Astrocyte of the spinal cord (primary cell): ENCODE measurements at regions not wholly inside any gene's neighbourhood (a gene's known extent, or its start where the extent isn't known, plus 50 kb on each side); places are given as distances from the start of the nearest gene placed in this dataset.

Experiments used
- DNase-seq: peaks from one replicate; pipeline ENCODE4 v3.0.0; 2011; ENCODE audit warnings: low read depth, low spot score
- H3K4me3 ChIP-seq: 2 replicates; pipeline ENCODE4 v1.5.1; 2011; ENCODE audit warnings: low read depth, mild to moderate bottlenecking, low read length, moderate library complexity
- CTCF ChIP-seq: IDR thresholded peaks from 2 replicates; pipeline ENCODE4 v1.5.1; 2012; ENCODE audit warnings: low read depth, mild to moderate bottlenecking, low read length, inconsistent platforms
- in situ Hi-C: cut with HindIII; loops from 2 replicates; pipeline ENCODE4 v1.10.0; 2017; ENCODE audit warnings: low sequenced_read_pairs

GRCh38 chr11:130546438-130546837, 98.0 kb downstream of the ADAMTS15 start:
- in situ Hi-C loops = no loop called here
- no peak for TF ChIP-seq CTCF
- no peak overlapping the region for H3K4me3 ChIP-seq
- DNase-seq = no peak

- no peak overlapping the region for H3K4me3 ChIP-seq
- no peak for TF ChIP-seq CTCF
- no peak for DNase-seq
- in situ Hi-C loops = no loop called here
These were observed 98.7 kb downstream of the ADAMTS15 start for GRCh38 chr11:130546901-130547694.

GRCh38 chr11:130547761-130548490, 99.5 kb downstream of the ADAMTS15 start:
- H3K4me3 ChIP-seq = no peak overlapping the region
- in situ Hi-C loops = no loop called here
- TF ChIP-seq CTCF = no peak
- no peak for DNase-seq

- DNase-seq = no peak
- in situ Hi-C loops = no loop called here
- no peak overlapping the region for H3K4me3 ChIP-seq
- TF ChIP-seq CTCF = no peak
These were observed 100.0 kb downstream of the ADAMTS15 start for GRCh38 chr11:130548491-130548833.

GRCh38 chr11:130549393-130549999, 101.1 kb downstream of the ADAMTS15 start:
- no peak for TF ChIP-seq CTCF
- no peak overlapping the region for H3K4me3 ChIP-seq
- no peak for DNase-seq
- in situ Hi-C loops = no loop called here

- in situ Hi-C loops = no loop called here
These were observed 101.7 kb downstream of the ADAMTS15 start for GRCh38 chr11:130550150-130550549.

More at GRCh38 chr11:130550150-130550549, 101.7 kb downstream of the ADAMTS15 start:
- DNase-seq = no peak
- TF ChIP-seq CTCF = no peak
- H3K4me3 ChIP-seq = no peak overlapping the region
